Dedifferentiated amniotic fluid mesenchymal stem cell (primary cell): ENCODE measurements at regions not wholly inside any gene's neighbourhood (a gene's known extent, or its start where the extent isn't known, plus 50 kb on each side); places are given as distances from the start of the nearest gene placed in this dataset.

ENCODE experiments used
- DNase-seq: peaks from one replicate; pipeline ENCODE4 v3.0.0-alpha.2; 2016; ENCODE audit errors: extremely low spot score

DNA sequence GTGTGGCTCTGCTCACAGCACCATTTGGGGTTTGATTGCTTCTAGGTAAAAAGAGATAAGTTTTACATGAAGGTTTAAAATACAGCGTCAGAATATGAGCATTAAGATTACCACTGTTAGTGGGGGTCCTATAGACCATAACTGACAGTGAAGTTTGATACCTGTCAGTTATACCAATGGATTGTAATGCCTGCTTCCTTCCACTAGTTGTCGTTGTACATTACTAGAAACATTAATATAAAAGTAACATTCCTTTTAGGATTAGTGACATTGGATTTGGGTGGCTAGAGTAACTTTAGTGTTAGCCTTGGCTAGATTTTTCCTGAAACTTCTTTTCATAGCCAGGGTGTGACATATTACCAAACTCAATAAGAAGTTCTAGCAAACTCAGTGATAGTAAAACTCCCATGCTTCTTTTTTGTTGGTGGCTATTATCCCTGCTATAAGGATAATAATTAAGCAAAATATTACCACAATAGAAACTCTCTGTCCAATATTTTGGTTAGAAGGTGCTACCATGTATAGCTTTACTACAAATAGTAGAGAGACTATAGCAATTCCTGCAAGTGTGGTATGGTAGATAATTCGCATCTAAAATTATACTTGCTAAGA, 57.1 kb downstream of the FAM181B start:
- DNase-seq: no peak

DNA sequence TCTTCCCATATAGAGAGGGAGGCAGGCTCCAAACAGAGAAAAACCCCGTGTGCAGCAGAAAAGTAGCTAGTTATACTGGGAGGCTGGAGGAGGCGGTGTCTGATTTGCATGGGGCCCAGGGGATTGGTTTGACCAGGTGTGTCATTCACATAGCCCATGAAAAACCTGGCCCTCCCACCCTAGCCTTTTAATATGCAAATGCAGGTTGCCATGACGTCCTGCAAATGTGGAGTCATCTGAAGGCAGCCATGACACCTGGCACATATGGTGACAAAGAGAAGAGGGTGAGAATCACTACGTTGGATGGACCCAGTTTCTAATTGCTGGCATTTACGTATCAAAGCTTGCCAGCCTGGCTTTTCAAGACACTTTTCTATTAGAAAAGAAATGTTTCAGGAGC, 57.8 kb downstream of the FAM181B start:
- DNase-seq: no peak

DNA sequence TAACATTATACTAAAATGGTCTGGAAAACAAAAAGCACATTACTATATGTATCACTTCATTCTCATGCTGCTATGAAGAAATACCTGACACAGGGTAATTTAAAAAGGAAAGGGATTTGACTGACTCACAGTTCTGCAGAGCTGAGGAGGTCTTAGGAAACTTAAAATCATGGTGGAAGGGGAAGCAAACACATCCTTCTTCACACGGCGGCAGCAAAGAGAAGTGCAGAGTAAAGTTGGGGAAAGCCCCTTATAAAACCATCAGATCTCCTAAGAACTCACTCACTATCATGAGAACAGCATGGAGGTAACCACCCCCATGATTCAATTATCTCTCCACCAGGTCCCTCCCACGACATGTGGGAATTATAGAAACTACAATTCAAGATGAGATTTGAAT, 60.0 kb downstream of the FAM181B start:
- no peak for DNase-seq

DNA sequence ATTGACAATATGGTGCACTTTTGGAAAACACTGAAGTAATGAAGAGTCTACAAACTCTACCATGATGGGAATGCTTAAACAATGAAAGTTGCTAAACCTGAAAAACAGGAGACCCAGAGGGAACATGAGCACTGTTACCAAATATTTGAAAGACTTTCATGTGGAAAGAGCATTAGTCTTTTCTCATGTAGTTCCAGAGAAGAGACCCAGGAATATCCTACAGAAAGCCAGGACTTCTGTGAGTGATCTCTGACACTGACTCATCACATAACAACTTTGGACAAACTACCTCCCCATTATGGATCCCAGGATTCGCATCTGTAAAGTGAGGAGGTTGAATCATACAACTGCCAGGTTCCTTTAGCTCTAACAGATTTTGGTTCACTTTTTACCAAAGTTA, 62.2 kb downstream of the FAM181B start:
- no peak for DNase-seq

DNA sequence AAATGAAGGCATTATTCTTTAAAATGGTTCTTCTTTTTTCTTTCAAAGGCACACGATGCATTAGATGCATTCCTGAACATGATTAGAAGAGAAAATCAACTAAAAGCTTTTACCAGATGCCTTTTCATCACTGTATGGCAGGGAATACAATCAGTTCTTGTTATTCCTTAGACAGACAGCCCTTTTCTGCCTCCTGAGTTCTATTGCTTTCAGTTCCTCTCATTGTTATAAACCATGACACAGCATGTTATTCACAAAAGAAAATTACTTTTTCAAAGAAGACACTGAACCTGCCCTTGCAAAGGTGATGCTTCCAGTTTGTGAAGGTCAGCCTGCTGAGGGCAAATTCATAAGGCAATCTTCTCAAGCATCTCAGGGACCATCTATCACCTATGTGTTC, 70.1 kb downstream of the FAM181B start:
- no peak for DNase-seq

DNA sequence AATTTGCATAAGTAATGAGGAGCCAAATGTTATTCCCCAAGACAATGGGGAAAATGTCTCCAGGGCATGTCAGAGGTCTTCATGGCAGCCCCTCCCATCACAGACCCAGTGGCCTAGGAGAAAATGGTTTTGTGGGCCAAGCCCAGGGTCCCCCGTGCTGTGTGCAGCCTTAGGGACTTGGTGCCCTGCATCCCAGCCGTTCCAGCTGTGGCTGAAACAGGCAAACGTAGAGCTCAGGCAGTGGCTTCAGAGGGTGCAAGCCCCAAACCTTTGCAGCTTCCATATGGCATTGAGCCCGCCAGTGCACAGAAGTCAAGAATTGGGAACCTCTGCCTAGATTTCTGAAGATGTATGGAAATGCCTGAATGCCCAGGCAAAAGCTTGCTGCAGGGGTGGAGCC, 79.9 kb downstream of the FAM181B start:
- DNase-seq: no peak

DNA sequence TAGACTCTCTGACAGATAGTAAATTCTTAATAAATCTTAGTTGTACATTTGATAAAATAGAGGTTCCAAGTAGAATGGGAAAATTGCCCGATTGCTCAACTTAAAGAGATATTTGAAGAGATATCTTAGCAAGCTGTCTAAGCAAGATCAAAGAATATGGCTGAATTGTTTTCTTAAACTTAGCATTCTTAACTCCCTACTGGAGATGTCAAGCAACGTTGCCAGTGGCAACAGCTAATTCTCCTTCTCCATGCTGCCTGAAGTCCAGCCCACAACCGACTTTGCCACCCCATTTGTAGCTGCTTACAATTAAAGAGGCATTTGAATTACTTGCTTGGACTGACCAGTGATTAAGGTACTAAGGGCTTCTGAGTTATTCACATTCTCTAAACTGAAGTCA, 94.4 kb downstream of the FAM181B start:
- no peak for DNase-seq

DNA sequence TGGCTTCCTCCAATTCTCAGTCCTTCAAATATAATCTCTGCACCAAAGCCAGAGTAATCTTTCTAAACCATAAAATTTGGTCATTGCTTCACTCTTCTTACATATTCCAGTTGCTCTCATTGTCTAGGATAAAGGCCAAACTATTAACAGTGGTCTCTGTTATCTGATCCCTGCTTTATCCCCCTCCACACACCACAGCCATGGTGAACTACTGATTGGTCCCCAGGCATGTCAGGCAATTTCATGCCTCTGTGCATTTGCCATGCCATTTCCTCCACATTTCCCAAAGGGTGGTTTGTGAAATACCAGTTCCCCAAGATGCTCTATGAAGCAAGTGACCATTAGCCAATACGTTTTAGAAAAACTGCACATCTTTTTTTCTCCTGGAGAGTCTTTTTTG, 97.0 kb downstream of the FAM181B start:
- DNase-seq: no peak

DNA sequence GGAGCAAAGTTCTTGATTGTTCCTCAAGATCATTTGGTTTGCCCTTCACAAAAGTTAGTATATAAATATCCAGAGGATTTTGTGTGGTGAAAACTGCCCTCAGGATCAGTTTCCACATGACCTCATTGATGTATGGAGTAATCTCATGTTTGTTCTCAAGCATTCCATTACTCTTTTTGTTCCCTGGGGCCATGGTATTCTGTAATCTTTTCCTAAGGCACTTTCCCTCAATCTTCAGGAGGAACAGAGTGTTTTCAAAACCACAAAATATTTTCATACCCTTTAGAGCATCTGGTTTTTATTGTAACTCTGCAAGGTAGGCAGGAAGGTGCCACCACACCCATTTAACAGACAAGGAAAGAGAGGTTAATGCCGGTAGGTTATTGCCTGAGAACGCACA, 99.6 kb downstream of the FAM181B start:
- DNase-seq: no peak

DNA sequence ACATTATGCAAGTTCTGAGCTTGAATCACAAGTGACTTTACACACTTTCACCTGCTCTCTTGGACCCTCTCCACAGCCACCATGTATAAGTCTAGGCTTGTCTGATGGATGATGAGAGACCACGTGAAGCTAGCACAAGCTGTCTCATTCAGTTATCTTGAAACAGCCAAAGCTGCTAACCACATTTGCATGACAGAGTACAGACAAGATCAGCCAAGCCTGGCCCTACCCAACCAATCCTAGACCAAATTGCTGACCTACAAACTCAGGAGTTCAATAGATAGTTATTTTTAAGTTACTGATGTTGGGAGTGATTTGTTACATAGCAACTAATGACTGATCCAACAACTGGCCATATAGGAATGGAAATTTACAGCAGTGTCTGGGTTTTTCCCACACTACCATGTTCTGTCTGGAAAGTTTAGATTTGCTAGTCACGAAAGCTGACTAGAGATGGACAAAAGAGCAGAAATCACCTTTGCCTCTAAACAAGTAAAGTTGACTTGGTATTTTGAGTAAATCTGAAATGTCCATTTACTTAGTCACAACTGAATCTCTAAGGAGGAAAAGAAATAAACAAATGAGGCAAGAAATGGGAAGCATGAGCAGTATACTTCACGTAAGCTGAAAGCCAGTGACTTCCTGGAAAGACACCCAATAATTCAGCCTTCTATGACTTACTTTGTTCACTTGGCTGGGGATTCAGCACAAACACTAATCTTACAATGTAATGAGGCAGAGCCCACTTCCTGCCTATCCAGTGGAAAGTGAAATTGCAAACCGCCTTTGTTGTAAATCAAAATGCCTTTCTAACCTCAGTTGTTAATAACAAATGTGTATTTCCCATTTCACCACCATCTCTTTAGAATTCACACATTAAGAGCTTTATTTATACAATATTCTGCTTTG, 101.7 kb downstream of the FAM181B start:
- DNase-seq: no peak

DNA sequence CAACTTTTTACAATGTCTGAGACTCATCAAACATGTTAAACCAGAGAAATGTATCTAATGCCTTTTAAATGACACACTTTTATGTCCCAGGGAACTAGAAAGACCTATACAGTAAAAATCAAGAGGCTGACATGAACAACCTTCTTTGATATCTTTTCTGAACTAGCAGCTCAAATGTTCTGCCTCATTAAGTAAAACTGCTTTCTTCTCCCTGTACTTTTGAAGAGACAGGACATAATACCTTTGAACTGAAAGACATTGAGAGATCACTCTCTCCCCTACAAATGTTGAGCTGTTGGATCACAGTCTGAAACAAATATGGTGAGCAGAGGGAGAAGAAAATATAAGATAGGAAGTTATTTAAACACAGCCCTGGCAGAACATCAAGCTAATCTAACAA, 123.0 kb downstream of the FAM181B start:
- DNase-seq: no peak

DNA sequence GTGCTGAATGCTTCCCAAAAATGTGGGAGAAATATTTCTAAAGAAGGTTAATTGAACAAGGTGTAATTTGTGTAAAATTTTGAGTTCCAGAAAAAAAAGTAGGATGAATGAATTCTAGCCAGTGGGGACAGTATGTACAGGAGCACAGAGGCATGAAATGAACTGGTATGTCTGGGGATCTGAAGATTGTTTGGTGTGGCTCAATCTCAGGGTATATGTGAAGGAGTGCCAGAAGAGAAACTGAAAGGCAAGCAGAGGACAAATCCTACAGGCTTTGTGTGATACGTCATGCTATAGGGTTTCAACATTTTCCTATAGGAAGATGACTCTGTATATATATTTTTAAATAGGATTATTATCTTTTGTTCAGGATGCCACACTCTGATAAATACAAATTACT, 126.9 kb downstream of the FAM181B start:
- DNase-seq: no peak

DNA sequence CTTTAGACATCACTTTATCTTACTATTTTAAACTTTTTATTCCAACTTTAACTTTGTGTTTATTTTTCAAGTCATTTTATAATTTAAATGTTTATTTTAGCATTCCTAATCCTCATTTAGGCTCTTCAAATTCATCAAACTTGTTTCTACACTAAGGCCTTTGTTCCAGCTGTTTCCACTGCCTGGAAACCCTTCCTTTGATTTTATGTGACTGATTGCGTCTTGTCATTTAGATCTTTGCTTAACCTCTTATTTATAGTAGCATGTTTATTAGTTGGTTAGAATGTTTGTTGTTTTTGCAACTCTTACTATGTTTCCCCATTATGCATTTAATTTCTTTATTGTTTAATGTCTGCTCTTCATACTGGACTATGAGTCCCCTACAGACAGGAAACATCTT, 132.0 kb downstream of the FAM181B start:
- DNase-seq: no peak

DNA sequence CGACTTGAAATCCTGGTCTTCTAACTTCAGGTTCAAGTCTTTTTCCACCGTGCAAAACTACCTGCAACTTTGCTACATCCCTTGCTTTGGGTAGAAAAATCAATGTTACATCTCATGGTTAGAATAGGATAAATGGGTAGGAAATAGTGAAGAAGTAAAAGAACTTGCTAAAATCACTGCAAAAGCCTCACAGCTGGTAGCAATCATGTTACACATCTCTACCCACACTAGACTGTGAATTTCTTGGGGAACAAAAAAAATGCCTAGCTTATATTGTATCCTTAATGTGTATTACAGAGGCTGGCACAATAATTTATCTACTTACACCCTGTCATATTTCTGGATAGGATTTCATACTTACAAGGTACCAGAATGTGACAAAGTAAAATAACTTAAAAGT, 133.8 kb downstream of the FAM181B start:
- no peak for DNase-seq

DNA sequence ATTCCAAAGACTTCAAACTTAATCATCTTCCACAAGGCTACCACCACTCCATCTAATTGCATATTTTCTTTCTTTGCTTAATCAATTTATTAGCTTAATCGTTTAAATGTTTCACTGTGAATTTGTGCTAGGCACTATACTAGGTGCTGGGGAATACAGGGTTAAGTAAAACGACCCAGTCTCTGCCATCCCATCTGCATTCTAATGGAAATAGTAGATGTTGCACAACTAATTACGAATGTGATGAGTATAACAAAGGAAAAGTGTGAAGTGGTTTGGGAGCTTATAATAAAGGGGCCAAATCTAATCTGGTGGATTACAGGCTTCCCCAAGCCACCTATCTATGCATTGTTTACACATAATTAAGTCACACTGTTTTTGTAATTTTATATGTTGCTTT, 147.1 kb downstream of the FAM181B start:
- DNase-seq: no peak

DNA sequence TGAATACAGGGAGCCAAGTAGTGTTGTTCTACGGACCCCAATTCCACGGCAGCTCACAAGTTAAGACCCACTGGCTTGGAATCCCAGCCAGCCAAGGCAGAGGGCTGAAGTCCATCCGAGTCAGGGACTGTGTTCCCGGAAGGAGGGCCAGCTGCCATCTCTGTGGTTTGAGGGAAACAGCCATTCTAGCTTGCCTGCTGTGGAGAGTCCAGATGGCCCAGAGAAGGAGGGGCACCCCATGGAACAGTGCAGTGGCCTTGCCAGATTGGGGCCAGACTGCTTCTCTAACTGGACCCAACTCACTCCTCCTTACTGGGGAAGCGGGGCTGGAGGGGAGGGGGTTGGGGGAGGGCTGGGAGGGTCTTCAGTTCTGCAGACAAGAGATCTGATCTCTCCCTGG, 156.4 kb downstream of the FAM181B start:
- DNase-seq: no peak

DNA sequence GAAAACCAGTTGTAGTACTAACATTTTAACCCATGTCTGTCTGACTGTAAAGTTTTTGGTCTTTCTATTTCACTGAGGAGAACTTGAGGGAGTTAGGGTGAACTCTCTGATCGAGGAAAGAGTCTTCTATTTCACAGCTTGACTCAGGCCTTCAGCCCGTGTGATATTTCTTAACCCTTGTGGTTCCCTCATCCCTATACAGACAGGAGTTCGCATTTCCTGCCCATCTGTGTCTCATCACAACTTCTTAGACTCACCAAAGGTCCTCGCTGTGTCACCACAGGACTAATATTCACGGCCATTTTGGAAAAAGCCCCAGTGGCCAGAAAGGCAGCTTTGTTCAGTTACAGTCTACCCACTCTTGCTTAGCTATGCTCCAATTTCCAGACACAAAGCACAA, 172.8 kb downstream of the FAM181B start:
- DNase-seq: no peak

DNA sequence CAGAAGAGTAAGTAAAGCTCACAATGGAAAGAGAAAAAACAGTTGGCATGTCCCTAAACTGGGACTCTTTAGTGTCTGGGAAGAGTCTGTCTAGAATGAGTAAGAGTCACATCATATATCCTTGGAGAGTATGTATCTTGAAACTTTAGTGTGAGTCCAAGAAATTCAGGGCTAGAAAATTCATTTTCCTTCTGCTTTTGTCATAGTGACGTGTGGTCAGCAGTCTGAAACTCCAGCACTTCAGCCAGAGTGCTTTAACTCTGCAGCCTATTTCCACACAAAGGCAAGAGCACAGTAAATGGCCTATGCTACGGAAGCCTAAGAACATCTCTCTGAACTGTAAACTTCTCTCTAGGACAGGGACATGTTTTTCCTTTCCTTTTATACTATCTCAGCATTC, 174.1 kb downstream of the FAM181B start:
- no peak for DNase-seq

DNA sequence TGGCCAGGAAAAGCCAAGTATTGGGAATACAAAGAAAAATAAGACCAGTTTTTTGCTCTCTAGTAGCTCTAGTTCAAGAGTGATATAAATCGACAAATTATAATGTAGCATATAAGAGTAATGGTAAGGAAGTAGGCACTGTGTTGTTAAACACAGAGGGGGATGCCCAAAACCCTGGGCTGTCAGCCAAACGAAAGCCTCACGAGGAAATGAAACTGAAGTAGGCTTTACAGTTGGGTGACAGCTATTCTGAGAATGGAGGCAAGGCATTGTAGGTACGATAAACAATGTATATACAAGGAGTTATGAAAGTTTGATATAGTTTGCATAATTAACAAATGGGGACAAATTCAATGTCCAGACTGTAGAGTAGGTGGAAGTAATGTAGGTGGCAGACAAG, 176.4 kb downstream of the FAM181B start:
- DNase-seq: no peak

DNA sequence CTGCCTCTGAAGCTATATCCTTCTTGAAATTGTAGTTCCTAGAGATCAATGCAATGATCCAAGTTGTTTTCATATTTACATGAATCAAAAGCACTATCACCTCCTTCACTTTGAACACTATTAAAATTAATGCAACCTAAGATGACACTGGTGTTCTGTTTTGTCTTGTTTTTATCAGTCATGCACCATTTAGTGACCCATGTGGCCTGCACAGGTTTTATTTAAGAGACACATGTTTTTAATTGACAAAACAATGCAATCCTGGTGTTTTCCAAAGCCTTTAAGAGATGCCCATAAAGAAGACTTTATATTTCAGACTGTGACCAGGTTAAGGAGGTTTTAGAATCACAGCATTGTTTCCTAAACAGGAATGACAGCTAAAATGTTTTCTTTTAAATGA, 177.5 kb downstream of the FAM181B start:
- DNase-seq: no peak

DNA sequence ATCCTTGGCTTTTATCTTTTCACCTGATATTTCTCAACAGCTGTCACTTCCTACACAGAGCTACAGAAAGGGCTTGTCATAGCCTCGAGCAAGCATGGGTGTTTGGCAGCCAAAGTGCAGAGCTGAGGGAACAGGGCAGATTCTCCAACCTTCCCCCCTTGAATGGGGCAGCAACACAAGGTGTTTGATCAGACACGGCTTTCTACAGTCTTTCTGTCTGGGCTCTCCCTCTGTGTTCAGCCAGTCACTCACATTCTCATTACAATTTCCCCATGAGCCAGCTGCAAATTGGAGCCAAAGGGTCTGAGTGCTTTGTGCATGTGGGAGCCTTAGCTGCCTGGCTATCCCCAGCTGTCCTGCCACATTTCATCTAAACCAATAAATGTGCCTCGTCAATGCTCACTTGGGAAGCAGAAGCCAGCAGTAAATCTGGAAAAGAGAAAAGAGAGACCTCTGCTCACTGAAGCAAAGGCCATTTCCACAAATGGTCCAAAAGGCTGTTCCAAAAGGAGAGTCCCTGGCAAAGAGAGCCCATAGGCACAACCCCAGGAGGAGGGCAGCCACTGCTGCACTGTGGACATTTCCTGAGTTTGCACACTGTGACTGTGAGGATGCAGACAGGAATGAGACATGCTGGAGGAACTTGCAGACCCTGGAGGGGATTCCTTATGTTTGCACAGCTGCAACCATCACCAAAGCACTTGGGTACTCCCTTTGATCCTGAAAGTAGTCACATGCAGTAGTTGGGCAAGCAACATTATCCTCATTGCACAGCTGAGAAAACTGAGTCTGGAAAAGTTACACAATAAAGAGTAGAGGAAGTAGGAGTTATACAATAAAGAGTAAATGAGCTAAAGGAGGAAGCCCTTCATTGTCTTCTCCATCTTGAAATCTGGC, 186.8 kb downstream of the FAM181B start:
- no peak for DNase-seq

DNA sequence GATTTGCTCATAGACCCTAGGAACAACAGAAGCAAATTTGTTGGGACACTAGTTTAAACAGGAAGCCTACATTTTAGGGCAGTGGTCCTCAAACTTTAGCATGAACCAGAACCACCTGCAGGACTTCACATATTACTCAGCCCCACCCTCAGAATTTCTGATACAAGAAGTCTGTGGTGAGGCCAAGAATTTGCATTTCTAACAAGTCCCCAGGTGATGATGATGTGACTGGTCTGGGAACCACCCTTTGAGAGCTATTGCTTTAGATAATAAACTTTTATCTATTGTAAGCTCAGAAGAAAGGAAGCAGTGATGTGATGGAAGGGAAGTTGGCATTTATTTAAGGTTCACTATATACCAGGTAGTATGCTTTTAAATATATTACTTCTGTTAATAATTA, 194.0 kb downstream of the FAM181B start:
- DNase-seq: no peak

DNA sequence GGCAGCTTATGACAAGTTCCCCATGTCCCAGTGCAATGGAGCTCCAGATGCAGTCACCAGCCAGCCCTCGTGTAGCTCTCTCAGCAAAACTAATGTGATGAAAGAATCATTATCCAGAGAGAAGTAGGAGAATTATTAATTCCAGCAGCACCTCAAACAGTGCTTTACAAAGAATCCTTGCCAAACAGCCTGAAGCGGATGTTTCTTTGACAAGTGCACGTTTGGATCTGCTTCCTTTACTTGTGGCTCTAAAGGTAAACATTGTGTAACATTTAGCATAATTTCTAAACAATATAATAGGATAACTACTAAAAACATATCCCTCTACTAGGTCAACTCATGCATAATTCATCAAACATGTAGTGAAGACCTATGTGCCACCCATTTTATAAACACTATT, 197.0 kb downstream of the FAM181B start:
- no peak for DNase-seq
